ENCODE measurements at regions not wholly inside any gene's neighbourhood (a gene's known extent, or its start where the extent isn't known, plus 50 kb on each side); places are given as distances from the start of the nearest gene placed in this dataset.

- intact Hi-C loops (cut with DNase I; ENCODE audit: low total_unique reads) = no loop called here
- H3K4me1 ChIP-seq = no peaks in the 10 kb centered on the region
- H3K4me3 ChIP-seq = no peak overlapping the region
- no peaks in the 10 kb centered on the region for H3K9me3 ChIP-seq
- peaks cover 0 to 10% of the 10 kb centered on the region in 2 donors for H3K27me3 ChIP-seq
- H3K27ac ChIP-seq = no peak overlapping the region
- TF ChIP-seq CTCF (IDR thresholded peaks at IDR 0.05) (no peak), POLR2A (IDR thresholded peaks at IDR 0.05) (no peak), POLR2AphosphoS5 (IDR thresholded peaks at IDR 0.05) (no peak)
- no peak for DNase-seq (ENCODE audit: low spot score in 2 of 2)
- no peaks in the 10 kb centered on the region for H3K36me3 ChIP-seq
Measured at GRCh38 chr1:38270849-38271633, 224.4 kb upstream of the POU3F1 start.

GRCh38 chr1:38269923-38270848 is 223.6 kb upstream of the POU3F1 start:
- intact Hi-C loops (cut with DNase I; ENCODE audit: low total_unique reads) = no loop called here
- no peak for DNase-seq (ENCODE audit: low spot score in 2 of 2)
- Histone ChIP-seq H3K27ac (no peak overlapping the region), H3K27me3 (peaks cover 0 to 10% of the 10 kb centered on the region in 2 donors), H3K4me1 (no peaks in the 10 kb centered on the region), H3K4me3 (no peak overlapping the region), H3K36me3 (no peaks in the 10 kb centered on the region), H3K9me3 (no peaks in the 10 kb centered on the region)
- TF ChIP-seq CTCF (IDR thresholded peaks at IDR 0.05) (no peak), POLR2AphosphoS5 (IDR thresholded peaks at IDR 0.05) (no peak), POLR2A (IDR thresholded peaks at IDR 0.05) (no peak)

GRCh38 chr1:38268226-38268625 is 221.6 kb upstream of the POU3F1 start:
- H3K4me3 ChIP-seq = no peak overlapping the region
- H3K27ac ChIP-seq = no peak overlapping the region
- intact Hi-C loops (cut with DNase I; ENCODE audit: low total_unique reads) = no loop called here
- no peak for DNase-seq (ENCODE audit: low spot score in 2 of 2)
- H3K9me3 ChIP-seq = no peaks in the 10 kb centered on the region
- H3K4me1 ChIP-seq = no peaks in the 10 kb centered on the region
- peaks cover 0 to 10% of the 10 kb centered on the region in 2 donors for H3K27me3 ChIP-seq
- TF ChIP-seq CTCF (IDR thresholded peaks at IDR 0.05) (no peak), POLR2AphosphoS5 (IDR thresholded peaks at IDR 0.05) (no peak), POLR2A (IDR thresholded peaks at IDR 0.05) (no peak)
- H3K36me3 ChIP-seq = no peaks in the 10 kb centered on the region

GRCh38 chr1:38267037-38268036 is 220.7 kb upstream of the POU3F1 start:
- H3K27ac ChIP-seq = no peak overlapping the region
- peaks cover 0 to 10% of the 10 kb centered on the region in 2 donors for H3K27me3 ChIP-seq
- intact Hi-C loops (cut with DNase I; ENCODE audit: low total_unique reads) = no loop called here
- TF ChIP-seq POLR2AphosphoS5 (IDR thresholded peaks at IDR 0.05) = no peak
- TF ChIP-seq POLR2A (IDR thresholded peaks at IDR 0.05) = no peak
- TF ChIP-seq CTCF (IDR thresholded peaks at IDR 0.05) = no peak
- H3K4me3 ChIP-seq = no peak overlapping the region
- DNase-seq (ENCODE audit: low spot score in 2 of 2) = no peak
- no peaks in the 10 kb centered on the region for H3K4me1 ChIP-seq
- H3K9me3 ChIP-seq = no peaks in the 10 kb centered on the region
- H3K36me3 ChIP-seq = no peaks in the 10 kb centered on the region

Data from breast epithelium (tissue), 4 donors.